ENCODE measurements at regions not wholly inside any gene's neighbourhood (a gene's known extent, or its start where the extent isn't known, plus 50 kb on each side); places are given as distances from the start of the nearest gene placed in this dataset.

GRCh38 chr10:43815181-43815885 lies 166.7 kb upstream of the ZNF32 start:
- Histone ChIP-seq H3K4me1 (ENCODE audit: control insufficient read depth in 1 of 2, insufficient read depth in 2 of 2, low read depth in 1 of 2, low read length in 1 of 2) (peaks cover 0 to 9% of the 10 kb centered on the region in 2 experiments; a peak in 2 of 4 replicates), H3K27ac (ENCODE audit: low read depth in 2 of 2, low read length in 1 of 2) (peak overlapping the region; percentile 83 to 85; a peak in 3 of 4 replicates), H3K9ac (no peak overlapping the region), H3K4me3 (ENCODE audit: low read depth in 2 of 2, low read length in 1 of 2) (no peak overlapping the region), H3K9me3 (no peaks in the 10 kb centered on the region), H4K20me1 (ENCODE audit: insufficient read depth) (no peaks in the 10 kb centered on the region), H3K79me2 (ENCODE audit: insufficient read depth) (no peaks in the 10 kb centered on the region), H3F3A (replicated peaks; ENCODE audit: insufficient read depth) (peaks cover 33% of the 10 kb centered on the region), H3K4me2 (no peak overlapping the region), H2AFZ (ENCODE audit: low read depth) (no peak overlapping the region), H3K27me3 (ENCODE audit: insufficient read depth) (no peaks in the 10 kb centered on the region), H3K9me2 (no peaks in the 10 kb centered on the region), H3K36me3 (replicated peaks in 1 of 2; ENCODE audit: control insufficient read depth in 1 of 2, insufficient read depth in 2 of 2, low read length in 1 of 2) (no peaks in the 10 kb centered on the region)
- no peak for DNase-seq
- CTCF ChIA-PET, result no interaction called here
- POLR2A ChIA-PET, result no interaction called here
- TF ChIP-seq TAF1 (IDR thresholded peaks at IDR 0.05; ENCODE audit: borderline replicate concordance, low read depth, low read length) (no peak), NRF1 (IDR thresholded peaks at IDR 0.05; ENCODE audit: low read depth, low read length) (no peak), REST (IDR thresholded peaks at IDR 0.05; ENCODE audit: low read depth, low read length) (no peak), GATA2 (CRISPR knock-in tag; IDR thresholded peaks at IDR 0.05) (no peak), USF2 (IDR thresholded peaks at IDR 0.05; ENCODE audit: borderline replicate concordance, low read depth, low read length) (no peak), CTCF (IDR thresholded peaks at IDR 0.05) (no peak), RCOR1 (IDR thresholded peaks at IDR 0.05; ENCODE audit: low read length) (no peak), JUND (IDR thresholded peaks at IDR 0.05) (no peak), YY1 (IDR thresholded peaks at IDR 0.05; ENCODE audit: low read depth) (no peak)
- 88% methylated on average over 2 of the region's 2 CpGs for WGBS (ENCODE audit: low lambda C conversion rate)

- Histone ChIP-seq H3K79me2 (ENCODE audit: insufficient read depth) (no peaks in the 10 kb centered on the region), H2AFZ (ENCODE audit: low read depth) (no peak overlapping the region), H3K9me3 (no peaks in the 10 kb centered on the region), H3K9me2 (no peaks in the 10 kb centered on the region), H3K27me3 (ENCODE audit: insufficient read depth) (no peaks in the 10 kb centered on the region), H3F3A (replicated peaks; ENCODE audit: insufficient read depth) (peaks cover 33% of the 10 kb centered on the region), H3K4me3 (ENCODE audit: low read depth in 2 of 2, low read length in 1 of 2) (no peak overlapping the region), H3K4me2 (no peak overlapping the region), H3K27ac (ENCODE audit: low read depth in 2 of 2, low read length in 1 of 2) (no peak overlapping the region; a peak in 1 of 4 replicates), H3K9ac (no peak overlapping the region), H4K20me1 (ENCODE audit: insufficient read depth) (no peaks in the 10 kb centered on the region), H3K4me1 (ENCODE audit: control insufficient read depth in 1 of 2, insufficient read depth in 2 of 2, low read depth in 1 of 2, low read length in 1 of 2) (peaks cover 0 to 9% of the 10 kb centered on the region in 2 experiments; a peak in 2 of 4 replicates), H3K36me3 (replicated peaks in 1 of 2; ENCODE audit: control insufficient read depth in 1 of 2, insufficient read depth in 2 of 2, low read length in 1 of 2) (no peaks in the 10 kb centered on the region)
- ChIA-PET POLR2A (no interaction called here), CTCF (no interaction called here)
- TF ChIP-seq FOXM1 (IDR thresholded peaks at IDR 0.05; ENCODE audit: low read depth) (no peak), ZBTB33 (IDR thresholded peaks at IDR 0.05; ENCODE audit: borderline replicate concordance, low read depth) (no peak), EP300 (IDR thresholded peaks at IDR 0.05; ENCODE audit: borderline replicate concordance in 1 of 2, low read depth in 1 of 2, low read length in 1 of 2) (no peak), MXI1 (IDR thresholded peaks at IDR 0.05; ENCODE audit: low read depth, low read length) (no peak), FOSL2 (IDR thresholded peaks at IDR 0.05; ENCODE audit: borderline replicate concordance, low read depth) (no peak), RCOR1 (IDR thresholded peaks at IDR 0.05; ENCODE audit: low read length) (no peak), USF1 (IDR thresholded peaks at IDR 0.05; ENCODE audit: borderline replicate concordance, low read depth) (no peak)
- DNase-seq, result no peak
- 100% methylated on average over 1 of the region's 1 CpG for WGBS (ENCODE audit: low lambda C conversion rate)
Observed at GRCh38 chr10:43814663-43815062, 166.0 kb upstream of the ZNF32 start.
